ENCODE measurements at regions not wholly inside any gene's neighbourhood (a gene's known extent, or its start where the extent isn't known, plus 50 kb on each side); places are given as distances from the start of the nearest gene placed in this dataset.

DNA sequence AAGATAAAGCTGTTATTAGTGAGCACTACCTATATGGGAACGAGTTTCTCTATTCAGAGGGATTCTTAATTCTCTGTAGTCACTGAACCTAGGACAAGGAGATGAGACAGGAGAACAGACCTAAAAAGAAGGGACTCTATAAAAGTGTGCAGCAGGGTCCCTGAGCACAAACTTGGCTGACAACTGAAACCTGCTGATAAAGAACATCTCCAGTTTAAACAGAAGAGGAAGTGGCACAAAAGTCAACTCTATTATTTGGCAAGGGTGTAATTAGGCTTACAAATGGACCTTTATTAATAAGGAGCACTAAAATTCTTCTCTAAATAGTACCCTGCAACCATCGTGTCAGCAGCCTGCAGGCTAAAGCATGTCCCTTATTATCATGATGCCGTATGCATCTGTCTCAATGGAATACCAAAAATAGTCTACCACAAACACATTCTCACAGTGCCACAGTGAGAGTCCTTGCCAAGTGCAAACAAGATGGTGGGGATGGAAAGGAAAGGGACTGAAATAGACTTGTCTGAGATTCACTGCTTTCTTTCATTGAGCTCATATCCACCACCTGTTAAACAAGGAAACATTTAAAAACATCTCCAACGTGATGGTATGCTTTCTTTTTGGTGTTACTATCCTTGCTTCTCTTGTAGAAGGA is 260.2 kb downstream of the INSIG2 start:
- TF ChIP-seq RAD21 (conservative IDR thresholded peaks at IDR 0.05 in 1 of 2, IDR thresholded peaks at IDR 0.05 in 1 of 2) (no peak), POLR2AphosphoS2 (conservative IDR thresholded peaks at IDR 0.05; ENCODE audit: low read length) (no peak), POLR2A (IDR thresholded peaks at IDR 0.05; ENCODE audit: low read length) (no peak), CBX8 (IDR thresholded peaks at IDR 0.05) (no peak), ZFP36 (IDR thresholded peaks at IDR 0.05; ENCODE audit: borderline replicate concordance, partially characterized antibody) (no peak), JUN (IDR thresholded peaks at IDR 0.05) (no peak)
- TF ChIP-seq, protein P1, sequence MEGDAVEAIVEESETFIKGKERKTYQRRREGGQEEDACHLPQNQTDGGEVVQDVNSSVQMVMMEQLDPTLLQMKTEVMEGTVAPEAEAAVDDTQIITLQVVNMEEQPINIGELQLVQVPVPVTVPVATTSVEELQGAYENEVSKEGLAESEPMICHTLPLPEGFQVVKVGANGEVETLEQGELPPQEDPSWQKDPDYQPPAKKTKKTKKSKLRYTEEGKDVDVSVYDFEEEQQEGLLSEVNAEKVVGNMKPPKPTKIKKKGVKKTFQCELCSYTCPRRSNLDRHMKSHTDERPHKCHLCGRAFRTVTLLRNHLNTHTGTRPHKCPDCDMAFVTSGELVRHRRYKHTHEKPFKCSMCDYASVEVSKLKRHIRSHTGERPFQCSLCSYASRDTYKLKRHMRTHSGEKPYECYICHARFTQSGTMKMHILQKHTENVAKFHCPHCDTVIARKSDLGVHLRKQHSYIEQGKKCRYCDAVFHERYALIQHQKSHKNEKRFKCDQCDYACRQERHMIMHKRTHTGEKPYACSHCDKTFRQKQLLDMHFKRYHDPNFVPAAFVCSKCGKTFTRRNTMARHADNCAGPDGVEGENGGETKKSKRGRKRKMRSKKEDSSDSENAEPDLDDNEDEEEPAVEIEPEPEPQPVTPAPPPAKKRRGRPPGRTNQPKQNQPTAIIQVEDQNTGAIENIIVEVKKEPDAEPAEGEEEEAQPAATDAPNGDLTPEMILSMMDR (IDR thresholded peaks at IDR 0.05) = no peak
- TF ChIP-seq, protein P2, sequence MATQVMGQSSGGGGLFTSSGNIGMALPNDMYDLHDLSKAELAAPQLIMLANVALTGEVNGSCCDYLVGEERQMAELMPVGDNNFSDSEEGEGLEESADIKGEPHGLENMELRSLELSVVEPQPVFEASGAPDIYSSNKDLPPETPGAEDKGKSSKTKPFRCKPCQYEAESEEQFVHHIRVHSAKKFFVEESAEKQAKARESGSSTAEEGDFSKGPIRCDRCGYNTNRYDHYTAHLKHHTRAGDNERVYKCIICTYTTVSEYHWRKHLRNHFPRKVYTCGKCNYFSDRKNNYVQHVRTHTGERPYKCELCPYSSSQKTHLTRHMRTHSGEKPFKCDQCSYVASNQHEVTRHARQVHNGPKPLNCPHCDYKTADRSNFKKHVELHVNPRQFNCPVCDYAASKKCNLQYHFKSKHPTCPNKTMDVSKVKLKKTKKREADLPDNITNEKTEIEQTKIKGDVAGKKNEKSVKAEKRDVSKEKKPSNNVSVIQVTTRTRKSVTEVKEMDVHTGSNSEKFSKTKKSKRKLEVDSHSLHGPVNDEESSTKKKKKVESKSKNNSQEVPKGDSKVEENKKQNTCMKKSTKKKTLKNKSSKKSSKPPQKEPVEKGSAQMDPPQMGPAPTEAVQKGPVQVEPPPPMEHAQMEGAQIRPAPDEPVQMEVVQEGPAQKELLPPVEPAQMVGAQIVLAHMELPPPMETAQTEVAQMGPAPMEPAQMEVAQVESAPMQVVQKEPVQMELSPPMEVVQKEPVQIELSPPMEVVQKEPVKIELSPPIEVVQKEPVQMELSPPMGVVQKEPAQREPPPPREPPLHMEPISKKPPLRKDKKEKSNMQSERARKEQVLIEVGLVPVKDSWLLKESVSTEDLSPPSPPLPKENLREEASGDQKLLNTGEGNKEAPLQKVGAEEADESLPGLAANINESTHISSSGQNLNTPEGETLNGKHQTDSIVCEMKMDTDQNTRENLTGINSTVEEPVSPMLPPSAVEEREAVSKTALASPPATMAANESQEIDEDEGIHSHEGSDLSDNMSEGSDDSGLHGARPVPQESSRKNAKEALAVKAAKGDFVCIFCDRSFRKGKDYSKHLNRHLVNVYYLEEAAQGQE (IDR thresholded peaks at IDR 0.05) = no peak
- TF ChIP-seq, protein P3, sequence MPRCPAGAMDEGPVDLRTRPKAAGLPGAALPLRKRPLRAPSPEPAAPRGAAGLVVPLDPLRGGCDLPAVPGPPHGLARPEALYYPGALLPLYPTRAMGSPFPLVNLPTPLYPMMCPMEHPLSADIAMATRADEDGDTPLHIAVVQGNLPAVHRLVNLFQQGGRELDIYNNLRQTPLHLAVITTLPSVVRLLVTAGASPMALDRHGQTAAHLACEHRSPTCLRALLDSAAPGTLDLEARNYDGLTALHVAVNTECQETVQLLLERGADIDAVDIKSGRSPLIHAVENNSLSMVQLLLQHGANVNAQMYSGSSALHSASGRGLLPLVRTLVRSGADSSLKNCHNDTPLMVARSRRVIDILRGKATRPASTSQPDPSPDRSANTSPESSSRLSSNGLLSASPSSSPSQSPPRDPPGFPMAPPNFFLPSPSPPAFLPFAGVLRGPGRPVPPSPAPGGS (IDR thresholded peaks at IDR 0.05) = no peak
